ENCODE measurements at regions not wholly inside any gene's neighbourhood (a gene's known extent, or its start where the extent isn't known, plus 50 kb on each side); places are given as distances from the start of the nearest gene placed in this dataset.

GRCh38 chr10:8705415-8705814 lies 650.9 kb downstream of the GATA3 start:
- Histone ChIP-seq H2BK120ac (ENCODE audit: low read depth, low read length) (no peak overlapping the region), H3K9me3 (ENCODE audit: control insufficient read depth, insufficient read depth, low read length) (0 out of 2 replicates have a peak, but pooled peaks cover 1% of the 10 kb centered on the region), H3K79me1 (ENCODE audit: low read depth in 1 of 2, low read length in 2 of 2) (no peaks in the 10 kb centered on the region), H3K27ac (ENCODE audit: insufficient read depth, low read length) (no peak overlapping the region), H3K36me3 (ENCODE audit: control insufficient read depth, insufficient read depth, low read length) (no peaks in the 10 kb centered on the region), H3K14ac (replicated peaks; ENCODE audit: low read depth, low read length) (no peak overlapping the region), H3K56ac (ENCODE audit: extremely low read depth, insufficient read depth, low read length) (no peak overlapping the region), H3K23ac (ENCODE audit: low read depth, low read length) (no peak overlapping the region), H3K4ac (ENCODE audit: low read depth, low read length) (no peak overlapping the region), H3K4me2 (ENCODE audit: low read depth, low read length) (no peak overlapping the region), H4K91ac (ENCODE audit: insufficient read depth, low read depth, low read length) (no peak overlapping the region), H2BK15ac (ENCODE audit: low read depth, low read length) (no peak overlapping the region), H3K27me3 (ENCODE audit: control insufficient read depth, insufficient read depth, low read length) (no peaks in the 10 kb centered on the region), H4K20me1 (ENCODE audit: insufficient read depth, low read length) (no peaks in the 10 kb centered on the region), H4K5ac (ENCODE audit: low read depth, low read length) (no peak overlapping the region), H3K4me1 (ENCODE audit: control insufficient read depth, insufficient read depth, low read length) (no peaks in the 10 kb centered on the region), H2AK9ac (replicated peaks; ENCODE audit: low read depth, low read length, poor library complexity) (no peak overlapping the region), H2BK5ac (ENCODE audit: low read depth, low read length, poor library complexity, severe bottlenecking) (no peak overlapping the region), H2AFZ (replicated peaks; ENCODE audit: low read length, poor library complexity) (no peak overlapping the region), H4K8ac (ENCODE audit: low read depth in 2 of 2, low read length in 2 of 2) (no peak overlapping the region), H2BK20ac (ENCODE audit: low read depth, low read length) (no peak overlapping the region), H3K9ac (ENCODE audit: low read depth, low read length) (no peak overlapping the region), H2AK5ac (ENCODE audit: low read depth, low read length) (no peak overlapping the region), H3K18ac (ENCODE audit: low read depth, low read length) (no peak overlapping the region), H3K9me1 (ENCODE audit: insufficient read depth, low read length) (no peaks in the 10 kb centered on the region), H3K4me3 (ENCODE audit: insufficient read depth, low read depth, low read length) (no peak overlapping the region)
- dilution Hi-C loops (cut with HindIII; ENCODE audit: low sequenced_read_pairs, unreplicated experiment) (no loop called here), in situ Hi-C loops (cut with MboI; ENCODE audit: low sequenced_read_pairs) (no loop called here), intact Hi-C loops (cut with micrococcal nuclease) (no loop called here)
- BruUV-seq (replicated peaks), result no TSS peak
- DNase-seq, result no peak
- ChIA-PET CTCF (no interaction called here), POLR2A (ENCODE audit: unreplicated experiment) (no interaction called here)
- no CpG with 5 or more reads among the region's 3 CpGs for WGBS, 2 experiments (ENCODE audit: extremely low coverage in 2 of 2, insufficient read length in 1 of 2)
- TF ChIP-seq NFE2L2 (IDR thresholded peaks at IDR 0.05; ENCODE audit: low read depth, low read length) (no peak), USF2 (IDR thresholded peaks at IDR 0.05; ENCODE audit: low read depth, low read length) (no peak), RAD21 (IDR thresholded peaks at IDR 0.05; ENCODE audit: low read length) (no peak), RFX5 (IDR thresholded peaks at IDR 0.05; ENCODE audit: low read depth, low read length) (no peak), FOS (IDR thresholded peaks at IDR 0.05; ENCODE audit: low read depth, low read length) (no peak), CEBPB (IDR thresholded peaks at IDR 0.05; ENCODE audit: low read depth, low read length) (no peak), POLR2A (IDR thresholded peaks at IDR 0.05; ENCODE audit: low read depth, low read length) (no peak), SMC3 (IDR thresholded peaks at IDR 0.05; ENCODE audit: low read depth, low read length) (no peak), CHD1 (IDR thresholded peaks at IDR 0.05; ENCODE audit: low read depth, low read length) (no peak), BHLHE40 (IDR thresholded peaks at IDR 0.05; ENCODE audit: low read depth, low read length) (no peak), RCOR1 (IDR thresholded peaks at IDR 0.05; ENCODE audit: insufficient replicate concordance, low read length) (no peak), MAZ (IDR thresholded peaks at IDR 0.05; ENCODE audit: borderline replicate concordance, low read depth, low read length) (no peak)
- TF ChIP-seq, protein P1, sequence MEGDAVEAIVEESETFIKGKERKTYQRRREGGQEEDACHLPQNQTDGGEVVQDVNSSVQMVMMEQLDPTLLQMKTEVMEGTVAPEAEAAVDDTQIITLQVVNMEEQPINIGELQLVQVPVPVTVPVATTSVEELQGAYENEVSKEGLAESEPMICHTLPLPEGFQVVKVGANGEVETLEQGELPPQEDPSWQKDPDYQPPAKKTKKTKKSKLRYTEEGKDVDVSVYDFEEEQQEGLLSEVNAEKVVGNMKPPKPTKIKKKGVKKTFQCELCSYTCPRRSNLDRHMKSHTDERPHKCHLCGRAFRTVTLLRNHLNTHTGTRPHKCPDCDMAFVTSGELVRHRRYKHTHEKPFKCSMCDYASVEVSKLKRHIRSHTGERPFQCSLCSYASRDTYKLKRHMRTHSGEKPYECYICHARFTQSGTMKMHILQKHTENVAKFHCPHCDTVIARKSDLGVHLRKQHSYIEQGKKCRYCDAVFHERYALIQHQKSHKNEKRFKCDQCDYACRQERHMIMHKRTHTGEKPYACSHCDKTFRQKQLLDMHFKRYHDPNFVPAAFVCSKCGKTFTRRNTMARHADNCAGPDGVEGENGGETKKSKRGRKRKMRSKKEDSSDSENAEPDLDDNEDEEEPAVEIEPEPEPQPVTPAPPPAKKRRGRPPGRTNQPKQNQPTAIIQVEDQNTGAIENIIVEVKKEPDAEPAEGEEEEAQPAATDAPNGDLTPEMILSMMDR (conservative IDR thresholded peaks at IDR 0.05; ENCODE audit: low read depth, low read length), result no peak
- ATAC-seq (ENCODE audit: low read depth), result no peak

Data from IMR-90 (cell line).